ENCODE measurements at regions not wholly inside any gene's neighbourhood (a gene's known extent, or its start where the extent isn't known, plus 50 kb on each side); places are given as distances from the start of the nearest gene placed in this dataset.
"Not testable (repeated sequence)": the region's sequence is repeated elsewhere in the genome, so short reads cannot be mapped to it uniquely, and the experiment has no call there.

GRCh38 chr14:37712476-37712860 lies 117.0 kb downstream of the TTC6 start:
- not testable (repeated sequence) for DNase-seq

GRCh38 chr14:37712976-37713431 lies 117.6 kb downstream of the TTC6 start:
- no peak for DNase-seq

- DNase-seq, result no peak
These were observed 124.7 kb downstream of the TTC6 start for GRCh38 chr14:37720131-37720530.

- DNase-seq, result no peak
These were observed 126.7 kb downstream of the TTC6 start for GRCh38 chr14:37721976-37722659.

- no peak for DNase-seq
These were observed 128.1 kb downstream of the TTC6 start for GRCh38 chr14:37723515-37723914.

DNA sequence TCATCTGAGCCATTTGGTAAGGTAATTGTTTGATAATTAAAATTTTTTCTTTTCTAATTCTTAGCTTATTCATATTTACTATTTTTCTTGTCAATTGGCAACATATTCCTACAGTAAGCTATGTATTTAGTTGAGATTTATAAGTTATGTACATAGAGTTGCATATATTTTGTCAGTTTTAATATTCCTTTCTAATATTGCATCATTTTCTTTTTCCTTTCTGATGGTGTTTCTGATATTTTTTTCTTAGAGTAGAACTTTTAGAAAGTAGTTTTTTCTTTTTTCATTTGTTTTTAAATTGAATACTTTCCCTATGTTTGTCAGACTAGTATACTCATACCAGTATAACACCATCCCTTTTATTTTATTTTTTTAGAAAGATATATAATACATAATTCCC lies 131.3 kb downstream of the TTC6 start:
- DNase-seq, result no peak

GRCh38 chr14:37729218-37729617 lies 133.8 kb downstream of the TTC6 start:
- DNase-seq, result no peak

DNA sequence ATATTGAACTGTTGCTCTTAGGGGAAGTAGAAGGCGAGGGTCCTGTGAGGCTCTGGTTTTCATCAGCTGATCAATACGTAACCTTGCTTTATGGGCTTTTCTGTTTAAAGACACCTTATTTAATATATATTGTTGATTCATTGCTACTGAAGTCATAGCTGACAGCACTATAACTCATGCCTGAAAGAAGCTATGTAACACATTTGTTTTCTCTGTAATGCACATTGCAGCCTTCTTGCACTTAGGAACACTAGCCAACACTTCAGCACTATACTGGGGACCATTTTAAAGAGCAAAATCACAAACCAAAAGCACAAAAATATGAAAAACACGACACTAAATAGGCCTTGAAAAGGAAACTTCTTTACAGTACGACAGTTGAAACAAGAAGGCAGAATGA lies 135.7 kb downstream of the TTC6 start:
- DNase-seq, result no peak

DNA sequence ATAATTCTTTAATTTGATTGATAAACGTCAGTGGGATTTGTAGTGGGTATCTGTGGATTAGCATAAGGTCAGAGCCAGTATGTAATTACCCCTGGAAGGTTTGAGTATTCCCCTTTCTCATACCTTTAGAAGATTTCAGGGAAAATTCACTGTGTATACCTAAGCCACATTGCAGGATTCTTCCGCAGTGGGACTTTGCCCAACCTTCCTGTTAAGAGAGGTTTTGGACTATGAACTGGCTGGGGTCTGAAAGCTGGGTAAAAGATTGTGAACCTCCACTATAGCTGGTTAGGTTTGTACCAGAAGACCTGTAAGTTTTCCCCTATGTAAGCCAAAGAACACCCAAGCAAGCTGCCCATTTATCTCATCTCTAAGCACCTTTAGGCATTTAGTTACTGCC lies 150.2 kb downstream of the TTC6 start:
- DNase-seq, result no peak

GRCh38 chr14:37746140-37746832 lies 150.9 kb downstream of the TTC6 start:
- DNase-seq, result no peak

DNA sequence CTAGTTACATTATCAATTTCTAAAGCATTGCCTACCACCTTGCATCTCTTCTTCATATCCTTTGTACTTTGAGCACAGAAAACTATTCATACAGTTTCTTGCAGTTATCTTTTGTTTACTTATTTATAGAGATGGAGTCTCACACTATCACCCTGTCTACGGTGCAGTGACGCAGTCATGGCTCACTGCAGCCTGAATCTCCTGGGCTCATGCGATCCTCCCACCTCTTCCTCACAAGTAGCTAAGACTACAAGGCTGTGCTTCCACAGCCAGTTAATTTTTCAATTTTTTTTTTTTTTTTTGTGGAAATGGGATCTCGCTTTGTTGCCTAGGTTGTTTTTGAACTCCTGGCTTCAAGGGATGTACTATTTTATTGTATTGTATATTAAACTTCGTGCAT lies 158.0 kb downstream of the TTC6 start:
- no peak for DNase-seq

- DNase-seq, result not testable (repeated sequence)
These were observed 164.8 kb downstream of the TTC6 start for GRCh38 chr14:37760275-37760674.

- no peak for DNase-seq
These were observed 167.8 kb downstream of the TTC6 start for GRCh38 chr14:37763266-37763665.

DNA sequence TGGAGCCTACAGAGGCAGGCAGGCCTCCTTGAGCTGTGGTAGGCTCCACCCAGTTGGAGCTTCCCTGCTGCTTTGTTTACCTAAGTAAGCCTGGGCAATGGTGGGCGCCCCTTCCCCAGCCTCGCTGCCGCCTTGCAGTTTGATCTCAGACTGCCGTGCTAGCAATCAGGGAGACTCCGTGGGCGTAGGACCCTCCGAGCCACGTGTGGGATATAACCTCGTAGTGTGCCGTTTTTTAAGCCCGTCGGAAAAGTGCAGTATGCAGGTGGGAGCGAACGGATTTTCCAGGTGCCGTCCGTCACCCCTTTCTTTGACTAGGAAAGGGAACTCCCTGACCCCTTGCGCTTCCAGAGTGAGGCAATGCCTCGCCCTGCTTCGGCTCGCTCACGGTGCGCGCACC lies 176.9 kb downstream of the TTC6 start:
- DNase-seq, result not testable (repeated sequence)

DNA sequence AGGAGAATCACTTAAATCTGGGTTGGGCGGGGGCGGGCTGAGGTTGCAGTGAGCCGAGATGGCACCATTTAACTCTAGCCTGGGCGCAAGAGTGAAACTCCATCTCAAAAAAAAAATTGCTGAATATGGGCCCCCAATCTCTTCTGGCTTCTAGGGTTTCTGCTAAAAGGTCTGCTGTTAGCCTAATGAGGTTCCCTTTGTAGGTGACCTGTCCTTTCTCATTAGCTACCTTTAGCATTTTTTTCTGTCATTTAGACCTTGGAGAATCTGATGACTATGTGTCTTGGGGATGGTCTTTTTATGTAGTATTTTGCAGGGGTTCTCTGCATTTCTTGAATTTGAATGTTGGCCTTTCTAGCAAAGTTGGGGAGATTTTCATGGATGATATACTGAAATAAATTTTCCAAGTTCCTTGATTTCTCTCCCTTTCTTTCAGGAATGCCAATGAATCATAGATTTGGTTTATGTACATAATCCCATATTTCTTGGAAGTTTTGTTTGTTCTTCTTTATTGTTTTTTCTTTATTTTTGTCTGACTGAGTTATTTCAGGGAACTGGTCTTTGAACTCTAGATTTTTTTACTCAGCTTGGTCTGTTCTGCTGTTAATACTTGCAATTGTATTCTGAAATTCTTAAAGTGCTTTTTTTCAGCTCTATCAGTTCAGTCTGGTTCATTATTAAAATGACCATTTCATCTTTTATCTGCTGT lies 181.5 kb downstream of the TTC6 start:
- DNase-seq, result no peak

DNA sequence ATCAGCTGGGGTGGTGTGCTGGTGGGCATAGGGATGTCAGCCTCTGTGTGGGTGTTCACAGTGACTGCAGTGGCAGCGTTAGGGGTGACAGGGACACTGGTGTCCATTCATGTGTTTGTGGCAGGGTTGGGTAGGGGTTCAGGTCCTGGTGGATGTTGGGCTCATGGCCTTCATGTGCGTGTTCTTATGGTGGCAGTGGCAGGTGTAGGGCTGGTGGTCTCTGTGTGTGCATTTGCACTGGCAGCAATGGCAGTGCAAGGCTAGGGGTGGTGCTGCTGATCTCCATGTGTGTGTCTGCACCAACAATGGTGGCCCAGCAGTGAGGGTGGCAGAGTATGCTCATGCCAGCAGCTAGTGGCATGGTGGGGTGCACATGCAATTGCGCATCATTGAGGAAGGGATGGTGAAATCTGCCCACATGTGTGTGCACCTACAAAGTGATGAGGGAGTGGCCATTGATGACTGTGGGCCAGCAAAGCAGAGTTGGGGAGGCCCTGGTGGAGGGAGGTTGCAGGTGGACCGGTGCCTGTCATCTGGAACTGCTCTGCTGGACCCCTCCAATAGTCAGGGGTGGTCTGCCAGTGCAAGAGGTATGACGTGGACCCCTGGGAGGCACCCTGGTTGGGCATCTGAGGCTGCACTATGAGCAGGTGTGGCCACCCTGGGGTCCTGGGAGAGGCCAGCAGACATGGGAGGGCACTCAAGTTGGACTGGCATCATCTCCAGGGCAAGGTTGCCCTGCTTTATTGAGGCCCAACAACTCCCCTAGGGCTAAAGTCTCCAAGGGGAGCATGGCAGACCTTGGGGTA lies 182.9 kb downstream of the TTC6 start:
- DNase-seq, result no peak

- no peak for DNase-seq
These were observed 184.1 kb downstream of the TTC6 start for GRCh38 chr14:37779480-37779879.

GRCh38 chr14:37780731-37781130 lies 185.3 kb downstream of the TTC6 start:
- not testable (repeated sequence) for DNase-seq

- not testable (repeated sequence) for DNase-seq
These were observed 188.9 kb downstream of the TTC6 start for GRCh38 chr14:37784203-37784826.

GRCh38 chr14:37784827-37785223 lies 189.4 kb downstream of the TTC6 start:
- DNase-seq, result not testable (repeated sequence)

- DNase-seq, result not testable (repeated sequence)
These were observed 189.9 kb downstream of the TTC6 start for GRCh38 chr14:37785298-37785697.

GRCh38 chr14:37786114-37786625 lies 190.7 kb downstream of the TTC6 start:
- not testable (repeated sequence) for DNase-seq
